NT2/D1 (cell line): ENCODE measurements at regions not wholly inside any gene's neighbourhood (a gene's known extent, or its start where the extent isn't known, plus 50 kb on each side); places are given as distances from the start of the nearest gene placed in this dataset.

Experiments used
- YY1 ChIP-seq: IDR thresholded peaks from 2 replicates; pipeline ENCODE4 v1.6.1; 2011; ENCODE audit not compliant: insufficient read length, insufficient read depth
- ZNF274 ChIP-seq: IDR thresholded peaks from 2 replicates; pipeline ENCODE4 v1.6.1; 2011; ENCODE audit warnings: mild to moderate bottlenecking, low read depth, low read length

- TF ChIP-seq ZNF274 (no peak), YY1 (no peak)
Observed at GRCh38 chr2:184030989-184031388, 567.3 kb upstream of the ZNF804A start.
